HG03159 (cell line): ENCODE measurements at regions not wholly inside any gene's neighbourhood (a gene's known extent, or its start where the extent isn't known, plus 50 kb on each side); places are given as distances from the start of the nearest gene placed in this dataset.
"Not testable (repeated sequence)": the region's sequence is repeated elsewhere in the genome, so short reads cannot be mapped to it uniquely, and the experiment has no call there.

Source experiments
- ATAC-seq: cut with Tn5 transposase; IDR thresholded peaks from one replicate; pipeline ENCODE4 v1.9.1; 2021; ENCODE audit warnings: mild to moderate bottlenecking, moderate library complexity; ENCODE audit not compliant: unreplicated experiment

DNA sequence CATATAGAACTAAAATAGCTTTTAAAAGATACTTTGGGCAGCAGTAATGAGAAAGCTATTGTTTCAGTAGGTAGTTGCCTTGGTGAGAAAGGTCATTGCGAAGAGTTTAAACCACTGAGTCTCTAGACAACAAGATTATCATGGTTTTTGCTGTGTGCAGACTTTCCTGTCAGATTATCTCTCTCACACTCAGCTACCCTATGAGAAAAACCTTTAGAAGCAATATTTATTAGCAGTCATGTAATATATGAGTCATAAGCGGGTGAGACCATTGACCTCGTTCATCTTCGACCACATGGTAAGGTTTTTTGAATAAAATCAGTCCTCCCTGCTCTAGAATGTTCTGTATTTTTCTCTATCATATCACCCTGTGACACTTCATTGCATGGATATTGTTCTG lies 59.9 kb downstream of the GPR65 start:
- no peak for ATAC-seq

DNA sequence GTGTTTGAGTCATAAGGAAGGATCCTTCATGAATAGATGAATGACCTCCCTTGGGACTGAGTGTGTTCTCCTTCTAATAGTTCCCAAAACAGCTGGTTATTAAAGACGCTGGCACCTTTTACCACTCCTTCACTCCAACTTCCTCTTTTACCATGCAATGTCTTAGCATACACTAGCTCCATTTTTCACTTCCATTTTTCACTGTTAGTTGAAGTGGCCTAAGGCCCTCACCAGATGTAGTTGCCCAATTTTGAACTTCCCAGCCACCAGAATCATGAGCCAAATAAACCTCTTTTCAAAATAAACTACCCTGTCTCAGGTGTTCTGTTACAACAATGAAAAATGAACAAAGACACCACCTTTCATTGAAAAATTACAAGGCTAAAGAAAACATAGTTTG lies 64.7 kb downstream of the GPR65 start:
- ATAC-seq, result no peak

DNA sequence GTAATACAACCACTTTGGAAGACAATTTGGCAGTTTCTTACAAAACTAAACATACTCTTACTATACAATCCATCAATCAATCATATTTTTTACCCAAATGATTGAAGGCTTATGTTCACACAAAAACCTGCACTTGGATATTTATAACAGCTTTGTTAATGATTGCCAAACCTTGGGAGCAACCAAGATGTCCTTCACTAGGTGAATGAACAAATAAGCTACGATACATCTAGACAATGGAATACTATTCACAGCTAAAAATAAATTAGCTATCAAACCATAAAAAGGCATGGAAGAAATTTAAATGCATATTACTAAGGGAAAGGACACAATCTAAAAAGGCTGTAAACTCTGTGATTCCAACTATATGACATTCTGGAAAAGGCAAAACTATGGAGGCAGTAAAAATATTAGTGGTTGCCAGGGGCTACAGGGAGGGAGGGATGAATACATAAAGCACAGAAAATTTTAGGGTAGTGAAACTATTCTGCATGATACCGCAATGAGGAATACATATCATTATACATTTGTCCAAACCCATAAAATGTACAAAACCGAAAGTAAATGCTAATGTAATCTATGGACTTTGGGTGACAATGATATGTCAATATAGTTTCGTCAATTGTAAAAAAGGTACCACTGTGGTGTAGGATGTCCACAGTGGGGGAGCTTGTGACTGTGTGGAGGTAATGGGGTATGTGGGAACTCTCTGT lies 70.5 kb downstream of the GPR65 start:
- ATAC-seq, result no peak

DNA sequence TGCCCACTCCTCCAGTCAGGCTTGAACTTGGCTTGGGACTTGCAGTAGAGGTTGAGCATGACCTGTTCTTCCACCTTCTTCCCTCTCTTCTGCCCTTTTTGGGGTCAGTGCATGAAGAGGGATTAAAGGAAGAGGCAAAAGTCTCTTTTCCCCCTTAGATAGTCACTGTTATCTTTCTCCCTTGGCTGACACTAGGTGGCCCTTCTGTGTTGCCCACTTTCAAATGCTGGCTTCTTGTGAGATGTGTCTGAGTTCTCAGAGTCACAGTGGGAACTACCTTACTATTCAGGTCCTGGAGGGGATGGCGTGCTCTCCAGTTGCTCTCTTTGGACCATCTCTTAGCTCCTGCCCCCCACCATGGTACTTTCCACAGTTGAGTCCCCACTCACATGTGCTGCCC lies 73.6 kb downstream of the GPR65 start:
- no peak for ATAC-seq

DNA sequence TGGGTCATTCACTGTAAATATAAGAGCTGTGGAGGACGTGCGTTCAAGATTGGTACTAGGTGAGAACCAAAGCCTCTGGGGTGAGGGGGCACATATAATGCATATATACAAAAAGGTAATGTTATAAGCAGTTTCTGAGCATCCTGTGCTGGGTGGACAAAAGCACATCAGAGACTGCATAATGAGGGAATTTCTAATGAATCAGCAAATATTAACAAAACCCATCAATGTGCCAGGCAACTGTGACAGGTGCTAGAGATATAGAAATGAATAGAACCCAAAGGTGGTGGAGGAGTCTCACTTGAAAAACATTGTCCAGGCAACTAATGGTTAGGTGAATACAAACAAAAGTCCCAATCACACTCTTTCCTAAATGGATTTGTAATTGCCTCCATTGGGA lies 74.7 kb downstream of the GPR65 start:
- ATAC-seq, result no peak

DNA sequence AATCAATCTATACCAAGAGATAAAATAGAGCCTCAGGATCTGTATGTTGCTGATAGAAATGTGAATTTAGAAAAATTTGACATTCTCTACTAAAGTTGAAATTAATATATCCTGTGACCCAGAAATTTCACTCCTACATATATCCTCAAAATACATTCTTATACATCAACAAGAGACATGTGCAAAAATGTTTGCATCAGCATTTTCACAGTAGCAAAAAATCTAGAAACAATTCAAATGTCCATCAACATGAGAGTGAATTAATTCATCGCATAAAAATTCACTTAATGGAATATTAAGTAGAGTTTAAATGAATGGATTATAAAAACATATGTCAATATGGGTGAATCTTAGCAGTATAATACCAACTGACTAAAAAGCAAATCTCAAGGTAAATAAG lies 80.8 kb downstream of the GPR65 start:
- ATAC-seq, result no peak

DNA sequence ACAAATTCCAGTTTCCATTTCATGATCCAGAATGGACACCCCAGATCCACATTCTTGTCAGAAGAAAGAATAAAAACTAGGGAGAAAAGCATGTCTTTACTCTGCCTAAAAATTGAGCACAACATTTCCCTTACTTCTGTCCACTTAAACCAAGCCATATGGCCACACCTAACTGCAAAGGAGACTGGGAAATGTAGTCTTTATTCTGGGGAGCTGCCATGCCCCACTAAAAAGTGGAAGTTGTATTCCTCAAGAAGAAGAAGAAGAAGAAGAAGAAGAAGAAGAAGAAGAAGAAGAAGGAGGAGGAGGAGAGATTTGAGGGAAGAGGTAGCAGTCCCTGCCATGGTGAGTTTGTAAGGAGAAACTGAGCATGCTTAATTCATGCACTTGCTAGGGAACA lies 84.5 kb downstream of the GPR65 start:
- no peak for ATAC-seq

DNA sequence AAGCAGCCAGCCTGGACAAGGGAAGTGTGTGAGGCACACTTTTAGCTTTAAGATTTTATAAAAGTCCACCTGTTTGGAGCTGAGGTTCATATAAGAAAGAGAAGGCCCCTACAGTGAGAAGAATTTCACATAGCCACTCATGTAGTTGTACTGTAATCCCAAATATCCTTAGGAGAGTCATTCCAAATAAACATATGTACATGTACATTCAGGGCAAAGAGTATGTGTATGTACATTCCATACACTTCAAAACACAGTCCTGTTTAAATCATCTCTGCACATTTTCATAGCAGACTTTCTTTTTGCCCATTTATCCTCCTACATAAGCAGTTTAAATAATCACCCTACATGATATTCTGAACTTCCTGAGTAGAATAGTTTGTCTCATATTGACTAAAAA lies 87.6 kb downstream of the GPR65 start:
- ATAC-seq, result no peak

DNA sequence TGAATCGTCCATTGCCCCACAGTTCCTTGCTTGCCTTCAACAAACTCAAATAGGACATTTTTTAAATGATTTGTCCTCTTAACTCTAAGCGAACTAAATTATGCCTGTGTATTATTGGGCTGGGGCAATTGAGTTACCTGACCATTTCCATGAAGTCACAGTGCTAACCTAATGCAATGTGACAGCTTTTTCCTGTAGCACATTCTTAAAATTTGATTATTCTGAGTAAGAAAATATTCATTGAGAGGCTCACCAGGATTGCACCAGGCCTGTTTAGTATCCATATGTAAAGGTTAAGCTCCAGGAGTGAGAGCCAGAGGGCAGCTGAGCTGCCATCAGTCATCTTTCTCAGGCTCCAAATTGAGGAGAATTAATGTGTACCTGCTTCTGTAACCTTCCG lies 90.9 kb downstream of the GPR65 start:
- no peak for ATAC-seq

DNA sequence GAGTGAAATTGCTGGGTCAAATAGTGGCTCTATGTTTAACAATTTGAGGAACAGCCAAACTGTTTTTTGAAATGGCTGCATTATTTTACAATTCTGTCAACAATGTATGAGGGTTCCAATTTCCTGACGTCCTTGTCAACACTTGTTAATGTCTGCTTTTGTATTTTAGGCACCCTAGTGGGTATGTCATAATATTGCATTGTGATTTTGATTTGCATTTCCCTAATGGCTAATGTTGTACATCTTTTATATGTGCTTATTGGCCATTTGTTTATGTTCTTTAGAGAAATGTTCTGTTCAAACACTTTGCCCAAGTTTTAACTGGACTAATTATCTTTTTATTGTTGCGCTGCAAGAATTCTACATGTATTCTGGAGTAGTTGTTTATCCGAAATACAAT lies 93.2 kb downstream of the GPR65 start:
- ATAC-seq, result no peak

DNA sequence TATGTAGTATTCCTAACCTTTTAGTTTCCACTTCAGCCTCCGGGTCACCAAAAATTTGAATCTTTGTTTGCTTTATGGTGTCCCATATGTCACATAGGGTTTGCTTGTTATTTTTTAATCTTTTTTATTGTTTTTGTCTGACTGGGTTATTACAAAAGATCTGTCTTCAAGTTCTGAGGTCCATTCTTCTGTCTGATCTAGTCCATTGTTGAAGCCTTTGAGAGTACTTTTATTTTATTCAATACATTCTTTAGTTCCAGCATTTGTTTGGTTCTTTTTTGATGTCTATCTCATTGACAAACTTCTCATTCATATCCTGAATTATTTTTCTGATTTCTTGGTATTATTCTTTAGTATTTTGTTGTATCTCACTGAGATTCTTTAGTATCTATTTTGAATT lies 99.8 kb downstream of the GPR65 start:
- ATAC-seq, result no peak

DNA sequence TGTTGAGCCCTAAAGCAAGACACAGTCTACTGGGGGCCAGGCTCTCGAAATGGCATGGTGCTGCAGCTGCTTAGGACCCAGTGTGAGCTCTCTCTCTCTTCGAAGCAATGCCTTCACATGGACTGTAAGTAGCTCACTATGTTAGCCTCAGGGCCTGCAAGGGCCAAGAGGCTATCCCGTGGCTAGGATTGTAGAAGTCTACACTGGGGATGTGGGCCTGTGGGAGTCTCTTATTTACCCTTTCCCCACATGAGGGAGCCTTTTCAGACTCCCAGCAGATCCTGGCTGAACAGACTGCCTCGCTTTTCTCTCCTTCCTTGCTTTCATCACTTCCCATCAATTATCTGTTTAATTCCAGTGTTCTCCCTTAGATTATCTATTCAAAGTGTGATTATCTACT lies 101.4 kb downstream of the GPR65 start:
- ATAC-seq, result no peak

DNA sequence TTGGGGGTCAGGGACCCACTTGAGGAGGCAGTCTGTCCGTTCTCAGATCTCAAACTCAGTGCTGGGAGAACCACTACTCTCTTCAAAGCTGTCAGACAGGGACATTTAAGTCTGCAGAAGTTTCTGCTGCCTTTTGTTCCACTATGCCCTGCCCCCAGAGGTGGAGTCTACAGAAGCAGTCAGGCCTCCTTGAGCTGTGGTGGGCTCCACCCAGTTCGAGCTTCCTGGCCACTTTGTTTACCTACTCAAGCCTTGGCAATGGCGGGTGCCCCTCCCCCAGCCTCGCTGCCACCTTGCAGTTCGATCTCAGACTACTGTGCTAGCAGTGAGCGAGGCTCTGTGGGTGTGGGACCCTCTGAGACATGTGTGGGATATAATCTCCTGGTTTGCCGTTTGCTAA lies 122.7 kb downstream of the GPR65 start:
- not testable (repeated sequence) for ATAC-seq

DNA sequence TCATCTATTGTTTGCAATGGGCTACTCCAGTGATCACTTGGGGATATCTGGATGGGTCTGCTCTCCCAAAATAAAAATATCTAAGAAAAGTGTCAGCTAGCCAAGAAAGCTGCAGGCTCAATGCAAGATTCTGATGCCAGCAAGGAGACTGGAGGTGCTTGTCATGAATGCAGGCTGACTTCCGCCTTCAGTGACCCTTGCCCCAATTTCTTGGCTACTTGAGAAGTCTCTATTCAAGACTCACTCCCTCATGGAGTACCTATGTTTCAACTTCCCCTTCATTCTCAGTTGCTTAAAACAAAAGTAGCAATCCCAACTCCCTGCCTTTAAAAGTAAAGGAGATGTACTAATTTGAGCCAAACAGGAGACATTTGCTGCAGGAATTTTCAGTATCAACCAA lies 123.9 kb downstream of the GPR65 start:
- ATAC-seq, result no peak

DNA sequence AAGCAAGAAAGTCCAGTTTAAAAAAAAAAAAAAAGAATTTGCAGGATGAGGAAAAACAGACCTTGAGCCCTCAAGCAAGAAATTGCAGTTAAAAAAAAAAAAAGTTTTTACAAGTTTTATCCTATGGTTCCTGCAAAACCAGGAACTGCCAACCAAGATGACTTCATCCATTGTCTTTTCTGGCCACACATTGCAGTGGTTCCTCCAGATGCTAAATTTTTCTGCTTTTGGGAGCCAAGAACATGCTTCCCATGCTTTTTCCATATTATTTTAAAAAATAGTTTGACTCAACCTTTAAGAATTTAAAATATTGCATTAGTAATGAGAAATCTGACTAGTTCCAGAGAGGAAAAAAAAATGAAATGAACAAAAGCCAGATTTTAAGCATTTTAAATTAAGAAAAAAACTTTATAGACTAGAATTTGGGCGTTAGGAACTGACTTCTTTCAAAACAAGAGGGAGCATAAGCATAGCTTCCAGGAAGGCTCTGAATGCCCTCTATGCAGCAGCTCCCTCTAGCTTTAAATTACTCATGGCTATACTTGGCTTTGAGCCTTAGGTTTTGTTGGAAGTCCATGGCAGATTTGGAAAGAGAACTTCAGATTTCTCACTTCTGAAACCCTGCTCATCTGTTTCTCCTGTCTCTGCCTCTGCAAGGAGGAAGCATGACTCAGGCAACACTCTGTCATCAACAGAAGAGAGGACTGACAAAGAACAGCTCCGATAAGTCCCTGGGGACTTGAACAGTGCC lies 124.5 kb downstream of the GPR65 start:
- ATAC-seq, result peak; percentile 68

DNA sequence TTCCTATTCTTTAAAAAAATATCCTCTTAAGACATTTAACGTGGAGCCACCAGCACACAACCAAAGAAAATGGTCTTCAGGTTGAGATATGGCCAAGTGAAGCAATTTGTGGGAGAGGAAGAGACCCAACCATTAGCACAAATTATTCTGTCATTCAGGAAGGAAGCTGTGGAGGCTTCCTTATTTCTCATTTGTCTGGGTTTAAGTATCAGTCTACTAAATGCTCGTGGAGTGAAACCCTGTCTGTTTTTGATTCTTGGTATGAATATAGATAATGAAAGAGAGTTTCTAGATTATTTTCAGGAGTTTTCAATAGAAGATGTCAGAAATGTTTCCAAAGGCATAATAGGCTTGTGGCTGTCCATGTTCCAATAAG lies 125.1 kb downstream of the GPR65 start:
- ATAC-seq, result peak; percentile 46
